PC-9 (cell line): ENCODE measurements at regions not wholly inside any gene's neighbourhood (a gene's known extent, or its start where the extent isn't known, plus 50 kb on each side); places are given as distances from the start of the nearest gene placed in this dataset.

Experiments
- BruUV-seq: library from RNA; stranded (reverse); fragments of 400-500 nt; replicated peaks from 2 replicates; lab custom pipeline; 2021; lab: Mats Ljungman, UMichigan
- CTCF ChIA-PET: fragments of 300-600 bp; sonication (Branson Sonifier 250); formaldehyde crosslinking; loops from one replicate; lab custom pipeline; 2022; ENCODE audit warnings: antibody characterized with exemption; lab: Charles Lee
- POLR2A ChIA-PET: fragments of 300-600 bp; sonication (Branson Sonifier 250); formaldehyde crosslinking; loops from one replicate; lab custom pipeline; 2022; ENCODE audit warnings: antibody characterized with exemption; ENCODE audit not compliant: unreplicated experiment; lab: Charles Lee
- DNase-seq, 2 experiments: peaks; one replicate each; pipeline versions ENCODE4 v3.0.0 to v3.0.0-alpha.2; 2015 to 2022; ENCODE audit warnings: mixed read lengths in 1 of 2
- H2AFZ ChIP-seq: fragments of 200-600 bp; sonication (generic); 2 replicates; pipeline ENCODE4 v1.8.1; 2017; ENCODE audit warnings: antibody characterized with exemption
- H3F3A ChIP-seq: fragments of 200-600 bp; sonication (generic); 2 replicates; pipeline ENCODE4 v1.8.1; 2017; ENCODE audit warnings: antibody characterized with exemption, mild to moderate bottlenecking, low read depth; ENCODE audit not compliant: insufficient read depth
- H3K27ac ChIP-seq: fragments of 200-600 bp; sonication (generic); 2 replicates; pipeline ENCODE4 v1.6.1; 2016; ENCODE audit warnings: mixed run types
- H3K27me3 ChIP-seq: fragments of 200-600 bp; sonication (generic); 2 replicates; pipeline ENCODE4 v1.6.1; 2016; ENCODE audit warnings: low read depth, mixed run types; ENCODE audit not compliant: insufficient read depth
- H3K36me3 ChIP-seq: fragments of 200-600 bp; sonication (generic); 2 replicates; pipeline ENCODE4 v1.6.1; 2016; ENCODE audit warnings: low read depth, mixed run types
- H3K4me1 ChIP-seq: fragments of 200-600 bp; sonication (generic); replicated peaks from 2 replicates; pipeline ENCODE4 v1.6.1; 2016; ENCODE audit warnings: mixed run types; ENCODE audit not compliant: insufficient read depth
- H3K4me2 ChIP-seq: fragments of 200-600 bp; sonication (generic); 2 replicates; pipeline ENCODE4 v1.6.1; 2017; ENCODE audit warnings: mixed run types
- H3K4me3 ChIP-seq: fragments of 200-600 bp; sonication (generic); 2 replicates; pipeline ENCODE4 v1.6.1; 2016; ENCODE audit warnings: mixed run types
- H3K79me2 ChIP-seq: fragments of 200-600 bp; sonication (generic); 2 replicates; pipeline ENCODE4 v1.6.1; 2017; ENCODE audit warnings: low read depth, mixed run types
- H3K9me2 ChIP-seq: fragments of 200-600 bp; sonication (generic); 2 replicates; pipeline ENCODE4 v1.8.1; 2017; ENCODE audit warnings: mild to moderate bottlenecking; ENCODE audit not compliant: insufficient read depth
- H3K9me3 ChIP-seq: fragments of 200-600 bp; sonication (generic); 2 replicates; pipeline ENCODE4 v1.8.1; 2016; ENCODE audit warnings: low read depth; ENCODE audit not compliant: insufficient read depth
- H4K20me1 ChIP-seq: fragments of 200-600 bp; sonication (generic); 2 replicates; pipeline ENCODE4 v1.8.1; 2017; ENCODE audit not compliant: insufficient read depth
- EZH2 ChIP-seq: fragments of 200-600 bp; sonication (generic); IDR thresholded peaks from 2 replicates; pipeline ENCODE4 v1.8.0; 2017; ENCODE audit warnings: antibody characterized with exemption, low read depth
- intact Hi-C: fragments of 100-400 bp; cut with micrococcal nuclease; formaldehyde crosslinking; loops from one replicate; pipeline ENCODE4 v1.10.0; 2022; ENCODE audit not compliant: unreplicated experiment
- TF ChIP-seq, protein P1 (sequence below): fragments of 200-600 bp; sonication (generic); conservative IDR thresholded peaks from 2 replicates; pipeline ENCODE4 v1.6.1; 2017; ENCODE audit warnings: mixed run types, antibody characterized with exemption, mild to moderate bottlenecking, moderate library complexity

DNA sequence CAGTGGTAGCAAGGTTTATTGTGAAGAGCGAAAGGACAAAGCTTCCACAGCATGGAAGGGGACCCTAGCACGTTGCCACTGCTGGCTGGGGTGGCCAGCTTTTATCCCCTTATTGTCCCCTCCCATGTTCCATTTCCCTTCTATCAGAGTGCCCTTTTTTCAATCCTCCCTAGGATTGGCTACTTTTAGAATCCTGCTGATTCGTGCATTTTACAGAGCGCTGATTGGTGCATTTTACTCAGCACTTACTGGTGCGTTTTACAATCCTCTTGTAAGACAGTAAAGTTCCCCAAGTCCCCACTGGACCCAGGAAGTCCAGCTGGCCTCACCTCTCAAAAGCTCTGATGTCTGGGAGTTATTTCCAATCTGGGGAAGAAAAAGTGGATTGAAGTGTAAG is 90.1 kb downstream of the CD8B2 start:
- no peak overlapping the region for H3K4me2 ChIP-seq
- no peak for DNase-seq
- no peaks in the 10 kb centered on the region for H3K9me2 ChIP-seq
- ChIA-PET POLR2A (no interaction called here), CTCF (interaction anchor here (0.6 kb wide), 1 partner anchor 197 kb away, joined by 3 read pairs; no protein-coding TSS in a partner anchor)
- H3K79me2 ChIP-seq: no peaks in the 10 kb centered on the region
- H3K27me3 ChIP-seq: peaks cover 70% of the 10 kb centered on the region
- no peak overlapping the region for H3K27ac ChIP-seq
- H4K20me1 ChIP-seq: no peaks in the 10 kb centered on the region
- H3K4me1 ChIP-seq: no peaks in the 10 kb centered on the region
- no peak overlapping the region for H2AFZ ChIP-seq
- no peak overlapping the region for H3K4me3 ChIP-seq
- no TSS peak for BruUV-seq
- no peaks in the 10 kb centered on the region for H3K36me3 ChIP-seq
- no peak for TF ChIP-seq EZH2
- TF ChIP-seq, protein P1, sequence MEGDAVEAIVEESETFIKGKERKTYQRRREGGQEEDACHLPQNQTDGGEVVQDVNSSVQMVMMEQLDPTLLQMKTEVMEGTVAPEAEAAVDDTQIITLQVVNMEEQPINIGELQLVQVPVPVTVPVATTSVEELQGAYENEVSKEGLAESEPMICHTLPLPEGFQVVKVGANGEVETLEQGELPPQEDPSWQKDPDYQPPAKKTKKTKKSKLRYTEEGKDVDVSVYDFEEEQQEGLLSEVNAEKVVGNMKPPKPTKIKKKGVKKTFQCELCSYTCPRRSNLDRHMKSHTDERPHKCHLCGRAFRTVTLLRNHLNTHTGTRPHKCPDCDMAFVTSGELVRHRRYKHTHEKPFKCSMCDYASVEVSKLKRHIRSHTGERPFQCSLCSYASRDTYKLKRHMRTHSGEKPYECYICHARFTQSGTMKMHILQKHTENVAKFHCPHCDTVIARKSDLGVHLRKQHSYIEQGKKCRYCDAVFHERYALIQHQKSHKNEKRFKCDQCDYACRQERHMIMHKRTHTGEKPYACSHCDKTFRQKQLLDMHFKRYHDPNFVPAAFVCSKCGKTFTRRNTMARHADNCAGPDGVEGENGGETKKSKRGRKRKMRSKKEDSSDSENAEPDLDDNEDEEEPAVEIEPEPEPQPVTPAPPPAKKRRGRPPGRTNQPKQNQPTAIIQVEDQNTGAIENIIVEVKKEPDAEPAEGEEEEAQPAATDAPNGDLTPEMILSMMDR: no peak
- intact Hi-C loops: no loop called here
- H3F3A ChIP-seq: no peaks in the 10 kb centered on the region
- H3K9me3 ChIP-seq: no peaks in the 10 kb centered on the region

DNA sequence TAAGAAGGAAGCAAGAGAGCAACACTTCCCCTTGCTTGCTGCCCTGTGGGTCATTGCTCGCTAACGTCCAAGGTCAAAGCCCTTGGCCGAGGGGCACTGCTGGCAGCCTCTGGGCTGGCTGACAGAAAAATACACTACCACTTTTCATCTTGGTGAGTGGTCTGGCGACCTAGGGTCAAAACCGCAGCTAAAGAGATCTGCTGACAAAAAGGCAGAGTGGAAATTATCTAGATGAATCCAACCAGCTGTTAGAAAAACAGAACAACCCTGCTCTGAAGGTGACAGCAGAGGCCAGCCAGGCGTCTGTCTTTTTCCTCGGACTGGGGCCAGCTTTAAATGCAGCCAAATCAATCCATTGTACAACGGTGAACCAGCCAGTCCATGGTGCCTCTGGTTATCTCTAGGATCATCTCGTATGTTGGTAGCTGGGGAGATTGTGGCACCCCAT is 92.6 kb downstream of the CD8B2 start:
- Histone ChIP-seq H2AFZ (no peak overlapping the region), H3K4me2 (no peak overlapping the region), H3F3A (no peaks in the 10 kb centered on the region), H3K4me3 (no peak overlapping the region), H3K9me3 (no peaks in the 10 kb centered on the region), H3K4me1 (no peaks in the 10 kb centered on the region), H3K79me2 (no peaks in the 10 kb centered on the region), H4K20me1 (no peaks in the 10 kb centered on the region), H3K27ac (no peak overlapping the region), H3K9me2 (no peaks in the 10 kb centered on the region), H3K36me3 (no peaks in the 10 kb centered on the region), H3K27me3 (peaks cover 66% of the 10 kb centered on the region)
- no TSS peak for BruUV-seq
- TF ChIP-seq, protein P1: no peak
- TF ChIP-seq EZH2: no peak
- DNase-seq: no peak
- POLR2A ChIA-PET: no interaction called here
- intact Hi-C loops: loop anchor here (5.0 to 10.0 kb wide), 2 partner anchors 477 to 1235 kb away; no protein-coding TSS in a partner anchor
- CTCF ChIA-PET: no interaction called here

DNA sequence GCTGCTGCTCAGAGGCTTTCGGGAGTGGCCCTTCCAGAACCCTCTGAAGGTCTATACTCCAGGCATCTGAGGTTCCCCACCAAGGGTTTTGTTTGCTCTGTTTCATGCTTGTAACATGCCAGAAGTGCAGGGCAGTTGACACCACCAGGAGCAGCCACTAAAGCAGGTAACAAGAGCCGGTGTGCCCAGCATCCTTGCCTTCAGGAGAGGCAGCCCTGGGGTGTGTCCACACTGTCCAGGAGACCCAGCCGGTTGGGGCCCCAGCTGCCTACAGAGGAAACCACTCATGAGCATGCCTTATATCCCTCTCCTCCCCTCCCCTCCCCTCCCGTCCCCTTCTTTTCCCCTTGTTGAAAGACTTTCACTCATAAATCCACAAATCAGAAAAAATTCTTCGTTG is 93.1 kb downstream of the CD8B2 start:
- DNase-seq: no peak
- H4K20me1 ChIP-seq: no peaks in the 10 kb centered on the region
- no peak overlapping the region for H3K4me3 ChIP-seq
- no peaks in the 10 kb centered on the region for H3K9me2 ChIP-seq
- intact Hi-C loops: loop anchor here (5.0 to 10.0 kb wide), 2 partner anchors 478 to 1235 kb away; no protein-coding TSS in a partner anchor
- ChIA-PET CTCF (no interaction called here), POLR2A (no interaction called here)
- H3F3A ChIP-seq: no peaks in the 10 kb centered on the region
- H3K4me2 ChIP-seq: no peak overlapping the region
- H2AFZ ChIP-seq: no peak overlapping the region
- no peak overlapping the region for H3K27ac ChIP-seq
- H3K36me3 ChIP-seq: no peaks in the 10 kb centered on the region
- H3K9me3 ChIP-seq: no peaks in the 10 kb centered on the region
- no TSS peak for BruUV-seq
- peaks cover 61% of the 10 kb centered on the region for H3K27me3 ChIP-seq
- H3K4me1 ChIP-seq: no peaks in the 10 kb centered on the region
- H3K79me2 ChIP-seq: no peaks in the 10 kb centered on the region
- TF ChIP-seq, protein P1: no peak
- no peak for TF ChIP-seq EZH2
